Activated naive CD4-positive, alpha-beta T cell treated with anti-CD3 and anti-CD28 coated beads, Interleukin-2, amount 10 ng/mL, durations not matched to agents 7 days and 5 days (primary cell): ENCODE measurements at regions not wholly inside any gene's neighbourhood (a gene's known extent, or its start where the extent isn't known, plus 50 kb on each side); places are given as distances from the start of the nearest gene placed in this dataset.
"Not testable (repeated sequence)": the region's sequence is repeated elsewhere in the genome, so short reads cannot be mapped to it uniquely, and the experiment has no call there.

ENCODE experiments used
- CTCF ChIA-PET: fragments of 350-600 bp; sonication (Branson Sonifier 250); formaldehyde crosslinking; loops from one replicate; lab custom pipeline; 2021; ENCODE audit warnings: antibody characterized with exemption; lab: Charles Lee
- DNase-seq: peaks from one replicate; pipeline ENCODE4 v3.0.0-alpha.2; 2020
- H3K27ac Mint-ChIP-seq: one replicate; pipeline ENCODE4 v1.8.0; 2021; ENCODE audit warnings: mild to moderate bottlenecking, moderate library complexity, mixed read lengths
- H3K27me3 Mint-ChIP-seq: one replicate; pipeline ENCODE4 v1.8.0; 2021; ENCODE audit warnings: mild to moderate bottlenecking, mixed read lengths
- H3K36me3 Mint-ChIP-seq: one replicate; pipeline ENCODE4 v1.8.0; 2021; ENCODE audit warnings: mixed read lengths
- H3K4me1 Mint-ChIP-seq: one replicate; pipeline ENCODE4 v1.8.0; 2021; ENCODE audit warnings: mixed read lengths
- H3K4me3 Mint-ChIP-seq: one replicate; pipeline ENCODE4 v1.8.0; 2021; ENCODE audit warnings: mild to moderate bottlenecking, moderate library complexity, mixed read lengths
- H3K9me3 Mint-ChIP-seq: one replicate; pipeline ENCODE4 v1.8.0; 2021; ENCODE audit warnings: mixed read lengths

DNA sequence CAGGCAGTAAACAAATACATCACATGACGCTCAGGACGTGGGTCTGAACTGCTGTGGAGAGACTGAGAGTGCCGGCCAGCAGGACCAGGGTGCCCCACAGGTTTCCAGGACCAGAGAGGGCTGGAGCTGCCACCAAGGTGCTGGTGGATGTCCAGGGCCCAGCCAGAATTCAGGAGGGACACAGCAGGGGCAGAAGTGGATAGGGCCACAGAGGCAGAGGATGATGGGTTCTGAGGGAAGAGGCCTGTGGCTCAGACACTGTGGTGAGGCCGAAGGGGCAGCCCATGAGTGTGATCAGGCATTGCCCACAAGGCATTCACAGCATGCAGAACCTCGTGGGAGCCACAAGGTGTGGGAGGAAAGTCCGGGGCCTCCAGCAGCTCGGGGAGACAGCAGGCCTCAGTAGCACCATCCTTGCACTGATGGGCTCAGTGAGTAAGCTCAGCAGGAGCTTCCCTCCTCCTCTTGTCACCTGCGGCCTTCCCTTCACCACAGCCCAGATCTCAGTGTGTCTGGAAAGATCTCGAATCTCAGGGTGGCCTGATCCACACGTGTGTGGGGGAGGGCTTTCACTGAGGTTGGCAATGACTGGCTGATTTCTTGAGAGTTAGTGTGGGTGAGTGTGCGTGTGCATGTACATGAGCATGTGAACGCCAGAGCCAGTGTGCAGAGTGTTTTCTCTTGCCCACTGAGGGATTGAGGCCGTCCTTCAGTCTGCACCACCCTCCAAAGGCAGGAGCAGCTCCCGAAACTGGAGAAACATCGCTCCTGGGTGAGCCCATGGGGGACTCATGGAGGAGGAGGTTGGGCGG, 181.8 kb upstream of the RAB6C start:
- Mint-ChIP-seq H3K9me3 (no peaks in the 10 kb centered on the region), H3K27me3 (no peaks in the 10 kb centered on the region), H3K27ac (no peak overlapping the region), H3K4me3 (no peak overlapping the region), H3K4me1 (no peaks in the 10 kb centered on the region), H3K36me3 (no peaks in the 10 kb centered on the region)
- no peak for DNase-seq
- CTCF ChIA-PET = no interaction called here

DNA sequence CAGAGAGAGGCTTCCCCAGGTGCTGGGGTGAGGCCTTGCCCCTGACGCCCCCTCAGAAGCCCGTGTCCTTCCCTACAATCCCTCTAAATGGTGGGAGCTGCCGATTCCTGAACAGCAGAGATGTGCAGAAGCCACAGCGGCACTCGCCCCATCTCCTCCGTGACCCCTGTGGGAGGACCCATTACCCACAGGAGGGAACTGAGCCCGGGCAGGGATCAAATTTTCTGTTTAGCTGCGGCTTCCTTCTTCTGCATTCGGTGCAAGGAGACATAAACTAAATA, 181.2 kb upstream of the RAB6C start:
- Mint-ChIP-seq H3K4me3 (no peak overlapping the region), H3K9me3 (no peaks in the 10 kb centered on the region), H3K36me3 (no peaks in the 10 kb centered on the region), H3K27me3 (no peaks in the 10 kb centered on the region), H3K27ac (no peak overlapping the region), H3K4me1 (no peaks in the 10 kb centered on the region)
- DNase-seq = no peak
- CTCF ChIA-PET = no interaction called here

DNA sequence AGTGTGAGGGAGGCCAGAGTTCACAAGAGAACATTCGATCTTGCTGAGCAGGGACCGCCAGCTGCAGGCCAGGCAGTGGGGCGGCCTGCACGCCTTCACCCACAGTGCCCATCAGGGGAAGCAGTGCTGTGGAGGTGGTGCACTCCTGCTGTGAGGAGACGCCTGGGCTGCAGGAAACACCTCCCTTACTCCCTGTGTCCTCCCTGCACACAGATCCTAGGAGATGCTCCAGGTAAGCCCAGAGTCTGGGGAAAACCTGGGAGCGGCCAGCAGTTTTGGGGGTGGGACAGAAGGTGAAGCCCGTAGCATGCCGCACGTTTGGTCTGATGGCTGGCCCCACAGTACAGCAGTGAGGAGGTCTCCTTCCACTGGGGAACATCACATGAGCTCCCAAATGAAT, 180.8 kb upstream of the RAB6C start:
- CTCF ChIA-PET = no interaction called here
- Mint-ChIP-seq H3K4me1 (no peaks in the 10 kb centered on the region), H3K36me3 (no peaks in the 10 kb centered on the region)

GRCh38 chr2:129799036-129799958, 180.2 kb upstream of the RAB6C start:
- no peaks in the 10 kb centered on the region for H3K9me3 Mint-ChIP-seq
- H3K27me3 Mint-ChIP-seq = no peaks in the 10 kb centered on the region
- CTCF ChIA-PET = no interaction called here
- no peak overlapping the region for H3K4me3 Mint-ChIP-seq
- H3K27ac Mint-ChIP-seq = no peak overlapping the region
- H3K4me1 Mint-ChIP-seq = no peaks in the 10 kb centered on the region
- H3K36me3 Mint-ChIP-seq = no peaks in the 10 kb centered on the region
- no peak for DNase-seq

More for the DNA sequence above, 180.8 kb upstream of the RAB6C start:
- Mint-ChIP-seq H3K9me3 (no peaks in the 10 kb centered on the region), H3K27ac (no peak overlapping the region), H3K27me3 (no peaks in the 10 kb centered on the region), H3K4me3 (no peak overlapping the region)
- DNase-seq = no peak

DNA sequence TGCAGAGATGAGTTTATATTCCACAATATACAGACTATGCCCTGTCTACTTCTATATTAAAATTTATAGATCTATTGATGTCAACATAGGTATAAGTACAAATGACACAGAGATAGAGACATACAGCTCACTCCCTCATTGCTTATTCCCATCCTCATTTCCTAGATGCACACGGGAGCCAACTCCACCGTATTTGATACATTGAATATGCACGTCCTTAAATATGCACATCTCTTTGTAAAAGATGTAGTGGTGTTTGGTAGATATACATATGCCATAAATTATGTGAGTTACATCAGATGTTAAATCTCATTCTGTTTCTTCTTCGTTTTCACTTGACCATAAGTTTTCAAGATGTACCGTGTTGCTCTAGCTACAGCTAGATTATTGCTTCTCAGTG, 179.2 kb upstream of the RAB6C start:
- H3K27me3 Mint-ChIP-seq = no peaks in the 10 kb centered on the region
- CTCF ChIA-PET = no interaction called here
- no peaks in the 10 kb centered on the region for H3K36me3 Mint-ChIP-seq
- no peak for DNase-seq
- no peaks in the 10 kb centered on the region for H3K9me3 Mint-ChIP-seq
- no peaks in the 10 kb centered on the region for H3K4me1 Mint-ChIP-seq
- no peak overlapping the region for H3K27ac Mint-ChIP-seq
- H3K4me3 Mint-ChIP-seq = no peak overlapping the region

DNA sequence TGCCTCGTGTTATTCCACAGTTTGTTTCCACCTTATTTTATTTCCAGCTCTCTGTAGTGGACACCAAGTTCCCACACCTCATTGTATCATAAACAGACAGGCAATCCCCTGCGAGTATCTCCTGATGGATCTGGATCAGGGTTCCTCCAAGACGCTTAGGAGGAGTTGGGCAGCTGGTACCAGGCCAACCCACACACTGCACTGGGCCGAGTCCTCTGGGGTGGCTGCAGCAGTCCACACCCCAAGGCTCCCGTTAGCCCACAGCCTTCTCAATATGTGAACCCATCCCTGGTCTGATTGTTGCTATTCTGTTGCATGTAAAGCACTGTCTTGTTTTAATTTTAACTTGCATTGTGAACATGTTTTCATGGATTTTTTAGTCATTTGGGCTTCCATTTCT, 178.8 kb upstream of the RAB6C start:
- Mint-ChIP-seq H3K9me3 (no peaks in the 10 kb centered on the region), H3K36me3 (no peaks in the 10 kb centered on the region), H3K4me3 (no peak overlapping the region), H3K27ac (no peak overlapping the region), H3K4me1 (no peaks in the 10 kb centered on the region), H3K27me3 (no peaks in the 10 kb centered on the region)
- DNase-seq = no peak
- CTCF ChIA-PET = no interaction called here

DNA sequence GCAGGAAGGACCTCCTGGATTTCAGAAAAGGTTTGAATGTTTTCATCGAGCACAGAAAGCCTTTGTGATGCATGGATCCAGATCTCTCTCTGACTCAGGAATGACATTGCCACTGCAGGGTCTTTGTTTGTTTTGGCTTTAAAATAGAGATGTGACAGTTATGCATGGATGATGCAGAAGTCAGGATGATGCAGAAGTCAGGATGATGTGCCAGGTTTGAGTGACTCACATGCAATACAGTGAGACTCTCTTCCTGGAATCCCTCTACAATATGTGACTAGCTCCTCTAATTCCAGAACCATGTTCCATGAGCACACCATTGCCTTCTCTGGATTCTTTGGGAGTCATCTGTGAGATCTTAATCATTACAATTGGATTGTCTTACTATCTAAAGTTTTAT, 177.9 kb upstream of the RAB6C start:
- H3K4me3 Mint-ChIP-seq = no peak overlapping the region
- DNase-seq = no peak
- H3K27ac Mint-ChIP-seq = no peak overlapping the region
- H3K36me3 Mint-ChIP-seq = no peaks in the 10 kb centered on the region
- no peaks in the 10 kb centered on the region for H3K4me1 Mint-ChIP-seq
- H3K9me3 Mint-ChIP-seq = no peaks in the 10 kb centered on the region
- CTCF ChIA-PET = no interaction called here
- no peaks in the 10 kb centered on the region for H3K27me3 Mint-ChIP-seq

DNA sequence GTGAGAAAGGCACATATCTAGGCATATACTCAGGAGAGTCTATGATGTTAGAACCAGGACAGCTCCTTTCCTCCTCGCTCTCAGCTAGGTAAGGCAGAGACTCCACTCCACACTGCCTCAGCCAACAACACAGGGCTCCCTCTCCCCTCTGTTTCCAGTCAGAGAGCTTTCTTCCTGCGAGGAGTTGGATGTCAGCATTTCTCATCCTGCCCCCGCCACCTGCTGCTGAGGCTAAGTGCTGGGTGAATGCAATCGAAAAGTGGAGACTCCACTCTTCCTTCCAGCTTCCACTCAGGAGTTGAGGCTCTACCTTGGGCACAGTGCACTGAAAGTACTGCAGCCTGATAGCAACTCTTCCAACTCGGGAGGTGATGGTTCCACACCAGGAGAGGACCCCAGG, 177.2 kb upstream of the RAB6C start:
- no peaks in the 10 kb centered on the region for H3K4me1 Mint-ChIP-seq
- CTCF ChIA-PET = no interaction called here
- H3K9me3 Mint-ChIP-seq = no peaks in the 10 kb centered on the region
- no peaks in the 10 kb centered on the region for H3K27me3 Mint-ChIP-seq
- H3K36me3 Mint-ChIP-seq = no peaks in the 10 kb centered on the region
- H3K4me3 Mint-ChIP-seq = no peak overlapping the region
- DNase-seq = no peak
- no peak overlapping the region for H3K27ac Mint-ChIP-seq

DNA sequence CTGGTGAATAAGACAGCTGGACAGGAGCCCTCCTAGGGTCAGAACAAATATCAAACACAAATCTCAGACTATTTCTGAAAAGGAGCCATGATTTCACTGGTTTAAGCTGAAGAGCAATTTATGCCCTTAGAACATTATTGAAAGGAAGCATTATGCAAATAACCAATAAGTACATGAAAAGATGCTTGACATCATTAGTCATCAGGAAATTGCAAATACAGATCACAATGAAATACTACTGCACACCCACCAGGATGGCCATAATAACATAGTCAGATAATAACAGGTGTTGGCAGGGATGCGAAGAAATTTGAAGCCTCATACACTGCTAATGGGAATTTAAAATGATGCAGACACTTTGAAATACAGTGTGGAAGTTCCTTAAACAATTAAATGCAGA, 176.4 kb upstream of the RAB6C start:
- DNase-seq = no peak
- Mint-ChIP-seq H3K36me3 (no peaks in the 10 kb centered on the region), H3K4me1 (no peaks in the 10 kb centered on the region), H3K27ac (no peak overlapping the region), H3K27me3 (no peaks in the 10 kb centered on the region), H3K9me3 (no peaks in the 10 kb centered on the region), H3K4me3 (no peak overlapping the region)
- CTCF ChIA-PET = no interaction called here

DNA sequence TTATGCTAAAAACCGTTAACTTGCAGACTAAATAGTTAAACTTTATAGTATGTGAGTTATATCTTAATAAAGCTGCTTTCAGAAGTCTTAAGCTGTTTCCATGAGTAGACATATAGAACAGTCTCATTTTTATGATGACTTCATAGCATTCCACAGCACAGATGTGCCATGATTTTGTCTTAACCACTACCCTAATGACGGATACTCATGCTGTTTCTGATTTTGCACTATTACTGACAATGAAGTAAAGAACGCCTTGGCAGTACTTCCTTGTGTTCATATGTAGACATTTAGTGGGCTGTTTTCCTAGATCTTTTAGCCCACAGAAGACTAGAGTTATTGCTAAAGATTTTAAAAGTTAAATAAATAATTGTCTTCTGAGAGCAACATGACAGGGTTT, 175.6 kb upstream of the RAB6C start:
- H3K9me3 Mint-ChIP-seq = no peaks in the 10 kb centered on the region
- CTCF ChIA-PET = no interaction called here

GRCh38 chr2:129805899-129806298, 173.6 kb upstream of the RAB6C start:
- Mint-ChIP-seq H3K9me3 (no peaks in the 10 kb centered on the region), H3K4me3 (no peak overlapping the region), H3K27ac (no peak overlapping the region), H3K36me3 (no peaks in the 10 kb centered on the region), H3K4me1 (no peaks in the 10 kb centered on the region), H3K27me3 (peaks cover 1% of the 10 kb centered on the region)
- CTCF ChIA-PET = no interaction called here
- no peak for DNase-seq

More for the DNA sequence above, 175.6 kb upstream of the RAB6C start:
- no peak for DNase-seq
- no peak overlapping the region for H3K27ac Mint-ChIP-seq
- no peaks in the 10 kb centered on the region for H3K27me3 Mint-ChIP-seq
- H3K36me3 Mint-ChIP-seq = no peaks in the 10 kb centered on the region
- H3K4me1 Mint-ChIP-seq = no peaks in the 10 kb centered on the region
- H3K4me3 Mint-ChIP-seq = no peak overlapping the region

- CTCF ChIA-PET = no interaction called here
- H3K36me3 Mint-ChIP-seq = no peaks in the 10 kb centered on the region
- no peaks in the 10 kb centered on the region for H3K9me3 Mint-ChIP-seq
- peaks cover 5% of the 10 kb centered on the region for H3K27me3 Mint-ChIP-seq
- DNase-seq = no peak
- no peaks in the 10 kb centered on the region for H3K4me1 Mint-ChIP-seq
- H3K4me3 Mint-ChIP-seq = no peak overlapping the region
- H3K27ac Mint-ChIP-seq = no peak overlapping the region
These were observed 173.1 kb upstream of the RAB6C start for GRCh38 chr2:129806317-129806716.

GRCh38 chr2:129806990-129807389, 172.5 kb upstream of the RAB6C start:
- H3K27ac Mint-ChIP-seq = no peak overlapping the region
- H3K9me3 Mint-ChIP-seq = no peaks in the 10 kb centered on the region
- CTCF ChIA-PET = no interaction called here
- H3K4me1 Mint-ChIP-seq = no peaks in the 10 kb centered on the region
- DNase-seq = no peak
- peaks cover 8% of the 10 kb centered on the region for H3K27me3 Mint-ChIP-seq
- H3K4me3 Mint-ChIP-seq = no peak overlapping the region
- H3K36me3 Mint-ChIP-seq = no peaks in the 10 kb centered on the region

DNA sequence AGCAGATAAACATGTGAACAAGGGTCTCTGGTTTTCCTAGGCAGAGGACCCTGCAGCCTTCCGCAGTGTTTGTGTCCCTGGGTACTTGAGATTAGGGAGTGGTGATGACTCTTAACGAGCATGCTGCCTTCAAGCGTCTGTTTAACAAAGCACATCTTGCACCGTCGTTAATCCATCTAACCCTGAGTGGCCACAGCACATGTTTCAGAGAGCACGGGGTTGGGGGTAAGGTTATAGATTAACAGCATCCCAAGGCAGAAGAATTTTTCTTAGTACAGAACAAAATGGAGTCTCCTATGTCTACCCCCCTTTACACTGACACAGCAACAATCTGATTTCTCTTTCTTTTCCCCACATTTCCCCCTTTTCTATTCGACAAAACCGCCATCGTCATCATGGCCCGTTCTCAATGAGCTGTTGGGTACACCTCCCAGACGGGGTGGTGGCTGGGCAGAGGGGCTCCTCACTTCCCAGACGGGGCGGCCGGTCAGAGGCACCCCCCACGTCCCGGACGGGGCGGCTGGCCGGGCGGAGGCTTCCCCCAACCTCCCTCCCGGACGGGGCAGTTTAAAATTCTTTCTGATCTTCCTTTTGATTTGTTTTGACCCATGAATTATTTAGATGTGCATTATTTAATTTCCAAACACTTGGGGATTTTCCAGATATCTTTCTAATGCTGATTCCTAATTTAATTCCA, 171.7 kb upstream of the RAB6C start:
- H3K4me3 Mint-ChIP-seq, CTCF ChIA-PET, H3K27me3 Mint-ChIP-seq, DNase-seq, H3K36me3 Mint-ChIP-seq, H3K4me1 Mint-ChIP-seq, H3K27ac Mint-ChIP-seq, H3K9me3 Mint-ChIP-seq: not testable (repeated sequence)
